MCF 10A (cell line): ENCODE measurements at regions not wholly inside any gene's neighbourhood (a gene's known extent, or its start where the extent isn't known, plus 50 kb on each side); places are given as distances from the start of the nearest gene placed in this dataset.

ENCODE experiments used
- BruUV-seq: library from RNA; stranded (reverse); fragments of 400-500 nt; replicated peaks from 2 replicates; lab custom pipeline; 2021; lab: Mats Ljungman, UMichigan
- CTCF ChIA-PET: fragments of 300-600 bp; sonication (Branson Sonifier 250); formaldehyde crosslinking; extraction: SDS; loops from one replicate; lab custom pipeline; 2021; ENCODE audit warnings: antibody characterized with exemption, inconsistent platforms; lab: Yijun Ruan, JAX
- POLR2A ChIA-PET: fragments of 300-600, 350-650 bp; sonication (Branson Sonifier 250); formaldehyde crosslinking; extraction: SDS; loops from one replicate; lab custom pipeline; 2020; ENCODE audit warnings: antibody characterized with exemption, inconsistent platforms; lab: Yijun Ruan, JAX
- DNase-seq: peaks from one replicate; pipeline ENCODE4 v3.0.0-alpha.2; 2018; ENCODE audit not compliant: unreplicated experiment
- H3K27ac Mint-ChIP-seq: one replicate; pipeline ENCODE4 v1.8.0; 2022; ENCODE audit warnings: mild to moderate bottlenecking, low read depth, mixed read lengths; ENCODE audit not compliant: unreplicated experiment
- H3K27me3 Mint-ChIP-seq: one replicate; pipeline ENCODE4 v1.8.0; 2022; ENCODE audit warnings: mixed read lengths; ENCODE audit not compliant: insufficient read depth, unreplicated experiment
- H3K36me3 Mint-ChIP-seq: one replicate; pipeline ENCODE4 v1.8.0; 2022; ENCODE audit warnings: mild to moderate bottlenecking, moderate library complexity, mixed read lengths; ENCODE audit not compliant: insufficient read depth, unreplicated experiment
- H3K4me1 Mint-ChIP-seq: one replicate; pipeline ENCODE4 v1.8.0; 2022; ENCODE audit warnings: mixed read lengths; ENCODE audit not compliant: insufficient read depth, unreplicated experiment
- H3K4me3 Mint-ChIP-seq: one replicate; pipeline ENCODE4 v1.8.0; 2022; ENCODE audit warnings: mild to moderate bottlenecking, moderate library complexity, mixed read lengths; ENCODE audit not compliant: unreplicated experiment
- H3K9me3 Mint-ChIP-seq: one replicate; pipeline ENCODE4 v1.8.0; 2022; ENCODE audit warnings: mixed read lengths; ENCODE audit not compliant: unreplicated experiment
- intact Hi-C: fragments of 100-400 bp; cut with micrococcal nuclease; formaldehyde crosslinking; loops from 2 replicates; pipeline ENCODE4 v1.14.1; 2022
- TF ChIP-seq, protein P1 (sequence below): fragments of 200-600 bp; IDR thresholded peaks from one replicate; pipeline ENCODE4 v1.8.0; 2022; ENCODE audit warnings: antibody characterized with exemption, mild to moderate bottlenecking; ENCODE audit not compliant: unreplicated experiment

DNA sequence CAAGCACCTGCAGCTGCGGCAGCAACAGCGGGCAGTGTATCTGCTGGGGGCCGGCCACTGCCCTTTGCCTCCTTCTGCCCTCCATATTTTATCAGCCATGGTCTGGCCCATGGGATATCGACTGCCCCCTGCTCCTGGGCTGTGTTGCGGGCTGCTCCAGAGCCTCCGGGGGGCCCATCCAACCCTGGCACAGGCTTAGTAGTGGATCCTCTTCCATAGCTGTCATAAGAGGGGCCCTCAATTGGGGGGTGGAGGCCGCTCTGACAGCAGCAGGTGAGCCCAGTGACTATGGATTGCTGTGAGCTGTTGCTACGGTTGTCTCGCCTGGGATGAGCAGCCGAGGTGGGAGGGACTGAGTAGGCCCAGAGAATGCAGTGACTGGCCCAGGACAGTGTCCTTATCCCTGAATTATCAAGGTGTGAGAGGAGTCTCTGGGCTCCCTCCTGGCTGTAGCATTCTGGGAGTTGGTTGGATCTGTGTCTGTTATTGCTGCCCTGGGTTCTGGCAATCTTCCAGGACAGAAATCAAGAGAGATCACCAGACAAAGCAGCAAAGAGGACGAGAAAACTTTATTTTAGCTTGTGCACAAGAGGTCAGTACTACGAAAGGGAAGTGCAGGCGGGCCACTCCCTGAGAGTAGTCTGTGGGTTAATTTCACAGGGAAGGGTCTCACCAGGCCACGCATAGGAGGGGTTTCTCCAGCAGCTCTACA, 145.1 kb downstream of the ASB1 start:
- Mint-ChIP-seq H3K27ac (no peak overlapping the region), H3K9me3 (no peaks in the 10 kb centered on the region), H3K4me1 (peaks cover 9% of the 10 kb centered on the region), H3K4me3 (no peak overlapping the region), H3K36me3 (no peaks in the 10 kb centered on the region), H3K27me3 (no peaks in the 10 kb centered on the region)
- intact Hi-C loops, result no loop called here
- TF ChIP-seq, protein P1, sequence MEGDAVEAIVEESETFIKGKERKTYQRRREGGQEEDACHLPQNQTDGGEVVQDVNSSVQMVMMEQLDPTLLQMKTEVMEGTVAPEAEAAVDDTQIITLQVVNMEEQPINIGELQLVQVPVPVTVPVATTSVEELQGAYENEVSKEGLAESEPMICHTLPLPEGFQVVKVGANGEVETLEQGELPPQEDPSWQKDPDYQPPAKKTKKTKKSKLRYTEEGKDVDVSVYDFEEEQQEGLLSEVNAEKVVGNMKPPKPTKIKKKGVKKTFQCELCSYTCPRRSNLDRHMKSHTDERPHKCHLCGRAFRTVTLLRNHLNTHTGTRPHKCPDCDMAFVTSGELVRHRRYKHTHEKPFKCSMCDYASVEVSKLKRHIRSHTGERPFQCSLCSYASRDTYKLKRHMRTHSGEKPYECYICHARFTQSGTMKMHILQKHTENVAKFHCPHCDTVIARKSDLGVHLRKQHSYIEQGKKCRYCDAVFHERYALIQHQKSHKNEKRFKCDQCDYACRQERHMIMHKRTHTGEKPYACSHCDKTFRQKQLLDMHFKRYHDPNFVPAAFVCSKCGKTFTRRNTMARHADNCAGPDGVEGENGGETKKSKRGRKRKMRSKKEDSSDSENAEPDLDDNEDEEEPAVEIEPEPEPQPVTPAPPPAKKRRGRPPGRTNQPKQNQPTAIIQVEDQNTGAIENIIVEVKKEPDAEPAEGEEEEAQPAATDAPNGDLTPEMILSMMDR, result no peak
- BruUV-seq, result no TSS peak
- no peak for DNase-seq
- ChIA-PET POLR2A (interaction anchor here (1.0 kb wide), 1 partner anchor 13 kb away, joined by 3 read pairs; no protein-coding TSS in a partner anchor), CTCF (interaction anchor here (0.6 kb wide), 2 partner anchors 33 to 230 kb away, joined by 4 read pairs; no protein-coding TSS in a partner anchor)

DNA sequence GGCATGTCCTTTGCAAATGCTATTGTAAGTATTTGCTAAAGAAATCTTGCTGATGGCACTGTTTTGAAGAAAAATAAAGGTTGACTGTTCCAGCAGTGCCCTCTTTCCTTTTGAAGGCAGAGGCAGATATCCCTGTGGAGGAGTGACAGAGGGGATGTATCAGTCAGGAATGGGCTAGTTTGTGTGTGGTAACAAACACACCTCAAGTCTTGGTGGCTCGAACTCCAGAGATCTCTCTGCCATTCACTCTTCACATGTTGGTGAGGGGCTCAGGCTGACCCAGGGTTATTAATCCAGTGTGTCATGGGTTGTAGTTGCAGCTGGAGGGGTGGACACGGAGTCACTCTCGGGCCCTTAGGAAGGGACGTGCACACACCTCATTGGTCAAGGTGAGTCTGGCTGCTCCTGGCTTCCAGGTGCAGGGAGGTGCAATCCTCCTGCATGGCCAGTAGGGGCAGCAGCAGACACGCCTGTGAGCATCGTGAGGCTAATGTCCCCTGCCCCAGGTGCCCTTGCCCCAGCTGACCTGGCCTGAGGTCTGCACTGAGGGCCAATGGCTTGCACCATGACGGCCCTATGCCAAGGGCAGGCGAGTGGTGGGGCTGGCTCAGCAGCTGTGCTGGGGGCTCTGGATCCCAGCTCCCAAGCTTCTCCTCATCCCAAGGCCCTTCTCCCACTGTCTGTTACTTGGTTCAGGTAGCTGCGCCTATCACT, 146.5 kb downstream of the ASB1 start:
- peak; percentile 21 for DNase-seq
- POLR2A ChIA-PET, result interaction anchor here (0.7 to 1.0 kb wide), 2 partner anchors 28 to 277 kb away, joined by 3 to 4 read pairs; no protein-coding TSS in a partner anchor
- H3K4me1 Mint-ChIP-seq, result no peaks in the 10 kb centered on the region
- H3K4me3 Mint-ChIP-seq, result no peak overlapping the region
- CTCF ChIA-PET, result interaction anchor here (0.6 to 1.4 kb wide), 4 partner anchors 19 to 1040 kb away, joined by 3 read pairs; no protein-coding TSS in a partner anchor
- TF ChIP-seq, protein P1, result peak; percentile 43
- H3K36me3 Mint-ChIP-seq, result no peaks in the 10 kb centered on the region
- intact Hi-C loops, result no loop called here
- H3K27ac Mint-ChIP-seq, result no peak overlapping the region
- H3K27me3 Mint-ChIP-seq, result no peaks in the 10 kb centered on the region
- no peaks in the 10 kb centered on the region for H3K9me3 Mint-ChIP-seq
- no TSS peak for BruUV-seq

DNA sequence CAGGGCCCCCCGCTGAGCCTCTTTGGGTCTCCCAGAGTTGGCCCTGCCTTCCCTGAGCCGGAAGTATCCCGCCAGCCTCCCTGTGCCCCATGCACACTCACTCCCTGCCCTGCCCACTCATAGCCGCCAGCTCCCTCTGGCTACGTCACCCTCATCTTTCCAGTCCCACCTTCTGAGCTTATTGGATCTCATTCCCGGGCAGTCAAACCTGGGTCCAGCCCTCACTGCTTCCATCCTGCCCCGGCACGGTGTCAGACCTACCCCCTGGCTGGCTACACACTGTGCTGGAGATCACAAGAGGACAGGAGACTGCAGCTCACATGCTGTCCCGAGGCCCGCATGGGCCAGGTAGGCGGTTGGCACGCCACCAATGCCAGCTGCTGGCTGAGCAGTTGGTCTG, 147.2 kb downstream of the ASB1 start:
- Mint-ChIP-seq H3K36me3 (no peaks in the 10 kb centered on the region), H3K4me3 (no peak overlapping the region), H3K4me1 (no peaks in the 10 kb centered on the region), H3K27me3 (no peaks in the 10 kb centered on the region), H3K9me3 (no peaks in the 10 kb centered on the region), H3K27ac (no peak overlapping the region)
- TF ChIP-seq, protein P1, result no peak
- BruUV-seq, result no TSS peak
- CTCF ChIA-PET, result interaction anchor here (0.6 to 1.5 kb wide), 5 partner anchors 10 to 1041 kb away, joined by 3 to 6 read pairs (median 3); no protein-coding TSS in a partner anchor
- POLR2A ChIA-PET, result interaction anchor here (0.7 to 1.0 kb wide), 2 partner anchors 27 to 276 kb away, joined by 3 to 4 read pairs; no protein-coding TSS in a partner anchor
- no peak for DNase-seq
- intact Hi-C loops, result no loop called here
